Stimulated activated naive CD8-positive, alpha-beta T cell treated with anti-CD3 and anti-CD28 coated beads, Interleukin-15, Interleukin-2, amounts not matched to agents 100 ng/mL and 50 ng/mL, for 24 hours (primary cell): ENCODE measurements at regions not wholly inside any gene's neighbourhood (a gene's known extent, or its start where the extent isn't known, plus 50 kb on each side); places are given as distances from the start of the nearest gene placed in this dataset.
"Not testable (repeated sequence)": the region's sequence is repeated elsewhere in the genome, so short reads cannot be mapped to it uniquely, and the experiment has no call there.

Experiments
- H3K27ac Mint-ChIP-seq: one replicate; pipeline ENCODE4 v1.8.0; 2021; ENCODE audit warnings: mild to moderate bottlenecking, mixed read lengths
- H3K27me3 Mint-ChIP-seq: one replicate; pipeline ENCODE4 v1.8.0; 2021; ENCODE audit warnings: mixed read lengths
- H3K36me3 Mint-ChIP-seq: one replicate; pipeline ENCODE4 v1.8.0; 2021; ENCODE audit warnings: low read depth, mixed read lengths
- H3K4me1 Mint-ChIP-seq: one replicate; pipeline ENCODE4 v1.8.0; 2021; ENCODE audit warnings: low read depth, mixed read lengths
- H3K4me3 Mint-ChIP-seq: one replicate; pipeline ENCODE4 v1.8.0; 2021; ENCODE audit warnings: mild to moderate bottlenecking, mixed read lengths
- H3K9me3 Mint-ChIP-seq: one replicate; pipeline ENCODE4 v1.8.0; 2021; ENCODE audit warnings: mixed read lengths

DNA sequence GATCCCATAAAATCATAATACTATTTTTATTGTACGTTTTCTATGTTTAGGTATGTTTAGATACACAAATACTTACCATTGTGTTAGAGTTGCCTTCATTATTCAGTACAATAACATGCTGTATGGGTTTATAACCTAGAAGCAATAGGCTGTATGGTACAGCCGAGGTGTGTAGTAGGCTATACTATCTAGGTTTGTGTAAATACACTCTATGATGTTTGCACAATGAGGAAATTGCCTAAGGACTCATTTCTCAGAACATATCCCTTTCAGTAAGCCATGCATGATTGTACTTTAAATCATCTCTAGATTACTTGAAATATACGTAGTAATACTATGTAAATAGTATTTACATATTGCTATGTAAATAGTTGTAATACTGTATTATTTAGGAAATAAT is 156.7 kb downstream of the CDCA7 start:
- H3K27me3 Mint-ChIP-seq: peaks cover 29% of the 10 kb centered on the region
- H3K36me3 Mint-ChIP-seq: no peaks in the 10 kb centered on the region
- H3K4me3 Mint-ChIP-seq: no peak overlapping the region
- no peaks in the 10 kb centered on the region for H3K4me1 Mint-ChIP-seq
- no peaks in the 10 kb centered on the region for H3K9me3 Mint-ChIP-seq
- no peak overlapping the region for H3K27ac Mint-ChIP-seq

DNA sequence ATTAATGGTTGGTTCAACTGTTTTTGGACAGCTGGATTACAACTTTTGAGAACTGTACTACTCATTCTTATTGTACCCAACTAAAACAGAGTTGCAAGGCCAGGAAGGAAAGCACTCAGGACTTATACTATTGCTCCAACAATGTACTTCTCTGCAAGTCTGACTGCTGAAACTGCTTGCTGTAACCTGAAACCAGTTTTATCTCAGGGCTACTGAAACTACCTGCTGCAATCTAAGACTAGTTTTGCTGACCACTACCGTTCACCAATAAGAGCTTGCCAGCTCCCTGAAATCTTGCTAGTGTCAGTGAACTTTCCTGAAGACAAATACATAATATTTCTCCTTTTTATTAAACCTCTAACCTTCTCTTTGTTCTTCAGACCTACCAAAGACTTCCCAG is 157.3 kb downstream of the CDCA7 start:
- peaks cover 24% of the 10 kb centered on the region for H3K27me3 Mint-ChIP-seq
- peaks cover 2% of the 10 kb centered on the region for H3K9me3 Mint-ChIP-seq
- no peak overlapping the region for H3K27ac Mint-ChIP-seq
- H3K36me3 Mint-ChIP-seq: no peaks in the 10 kb centered on the region
- H3K4me3 Mint-ChIP-seq: no peak overlapping the region
- no peaks in the 10 kb centered on the region for H3K4me1 Mint-ChIP-seq

DNA sequence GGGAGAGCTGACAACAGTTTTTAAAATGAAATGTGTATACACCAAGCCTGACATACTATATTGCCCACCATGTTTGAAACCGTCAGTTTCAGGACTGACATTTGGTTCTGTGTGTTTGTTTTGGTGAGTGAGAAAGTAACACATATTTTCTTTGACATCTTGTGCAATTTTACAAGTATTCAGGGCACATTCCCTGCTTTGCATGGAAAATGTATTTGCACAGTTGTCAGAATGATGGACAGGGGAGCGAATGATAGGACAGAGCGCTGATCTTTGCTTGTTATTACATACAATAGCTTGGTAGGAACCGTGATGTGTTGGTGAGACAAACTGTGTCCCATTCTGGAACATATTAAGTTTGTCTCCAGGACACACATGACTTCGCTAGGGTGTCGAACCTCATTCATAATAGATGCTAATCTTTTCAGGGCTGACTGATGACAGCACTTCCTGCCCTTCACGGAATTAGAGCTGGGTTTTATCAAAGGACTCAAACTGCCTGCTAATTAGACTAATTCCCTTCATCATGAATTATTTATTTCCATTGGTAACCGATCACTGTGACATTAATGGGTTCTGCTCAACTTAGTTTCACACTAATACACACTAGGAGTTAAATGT is 158.5 kb downstream of the CDCA7 start:
- Mint-ChIP-seq H3K27ac (no peak overlapping the region), H3K27me3 (peaks cover 18% of the 10 kb centered on the region), H3K36me3 (no peaks in the 10 kb centered on the region), H3K9me3 (peaks cover 13% of the 10 kb centered on the region), H3K4me1 (no peaks in the 10 kb centered on the region), H3K4me3 (no peak overlapping the region)

DNA sequence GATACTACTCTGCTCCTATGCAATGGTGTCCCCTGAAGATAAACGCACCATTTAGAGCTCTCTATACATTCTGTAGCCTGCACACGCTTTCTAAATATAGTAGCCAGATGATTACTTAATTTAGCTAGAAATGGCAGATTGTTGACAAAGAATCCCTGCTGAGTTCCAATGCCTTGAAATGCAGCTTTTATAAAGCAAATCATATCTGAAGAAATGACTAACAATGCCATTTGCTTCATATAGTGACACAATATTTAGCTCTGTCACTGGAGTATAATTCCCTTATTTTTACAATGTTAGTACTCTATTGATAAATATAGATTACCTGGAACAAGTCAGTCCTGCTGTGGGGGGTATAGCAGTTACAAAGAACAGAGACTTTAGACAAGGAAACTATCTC is 166.2 kb downstream of the CDCA7 start:
- H3K4me3 Mint-ChIP-seq: no peak overlapping the region
- H3K36me3 Mint-ChIP-seq: no peaks in the 10 kb centered on the region
- peaks cover 18% of the 10 kb centered on the region for H3K27me3 Mint-ChIP-seq

DNA sequence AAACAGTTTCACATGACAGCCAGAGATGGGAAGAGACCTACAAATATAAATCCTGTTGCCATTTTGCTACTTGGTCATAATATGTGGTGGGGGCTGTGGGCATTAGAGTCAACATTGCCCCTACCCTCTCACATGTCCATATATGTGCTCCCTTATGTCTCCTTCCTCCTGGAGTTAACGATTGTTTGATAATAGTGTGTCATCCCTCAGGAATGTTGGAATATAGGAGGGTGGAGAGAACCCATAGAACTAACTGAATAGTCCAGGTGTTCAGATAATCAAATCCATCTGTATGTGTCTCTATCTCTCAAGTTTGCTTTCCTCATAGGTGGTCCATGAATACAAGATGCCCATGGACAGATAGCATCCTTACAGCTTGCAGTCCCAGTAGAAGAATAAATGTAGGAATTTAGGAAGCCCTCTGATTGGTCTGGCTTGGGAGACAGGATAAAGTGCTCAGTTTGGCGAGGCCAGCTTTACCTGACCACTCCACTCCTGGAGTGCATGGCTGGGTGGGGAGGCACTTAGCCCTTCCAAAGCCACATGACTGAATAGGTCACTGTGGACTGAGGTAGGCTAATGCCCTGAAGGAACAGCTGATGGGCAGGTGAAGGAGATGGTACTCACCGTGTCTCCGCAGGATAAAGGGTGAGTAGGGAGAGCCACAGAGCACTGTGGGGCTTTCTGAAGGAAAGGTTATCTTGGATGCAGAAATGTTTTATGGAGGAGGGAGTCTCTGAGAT is 166.9 kb downstream of the CDCA7 start:
- H3K27ac Mint-ChIP-seq: no peak overlapping the region
- no peaks in the 10 kb centered on the region for H3K36me3 Mint-ChIP-seq
- H3K4me3 Mint-ChIP-seq: no peak overlapping the region
- peaks cover 18% of the 10 kb centered on the region for H3K27me3 Mint-ChIP-seq
- H3K4me1 Mint-ChIP-seq: no peaks in the 10 kb centered on the region
- peaks cover 19% of the 10 kb centered on the region for H3K9me3 Mint-ChIP-seq

More for the DNA sequence above, 166.2 kb downstream of the CDCA7 start:
- no peaks in the 10 kb centered on the region for H3K4me1 Mint-ChIP-seq
- H3K9me3 Mint-ChIP-seq: peaks cover 19% of the 10 kb centered on the region
- H3K27ac Mint-ChIP-seq: no peak overlapping the region

DNA sequence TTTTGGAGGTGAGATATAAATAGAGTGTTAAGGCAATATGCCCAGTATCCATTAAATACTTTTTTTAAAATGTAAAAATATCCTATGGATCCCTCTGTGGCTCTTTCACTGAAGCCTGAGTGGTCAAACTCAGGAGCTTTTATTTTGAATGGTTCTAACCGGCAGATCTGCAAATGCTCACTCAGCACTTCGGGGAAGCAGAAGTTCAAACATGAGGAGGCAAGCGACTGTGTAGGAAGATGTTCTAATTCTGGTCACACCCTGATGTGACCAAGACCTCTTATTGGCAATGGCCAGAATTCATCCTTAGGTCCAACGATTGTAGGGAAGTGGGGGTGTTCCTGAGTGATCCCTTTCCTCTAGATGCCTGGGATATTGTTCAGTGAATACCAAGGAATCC is 168.8 kb downstream of the CDCA7 start:
- H3K4me3 Mint-ChIP-seq: no peak overlapping the region
- H3K27ac Mint-ChIP-seq: no peak overlapping the region
- no peaks in the 10 kb centered on the region for H3K36me3 Mint-ChIP-seq
- no peaks in the 10 kb centered on the region for H3K4me1 Mint-ChIP-seq
- peaks cover 5% of the 10 kb centered on the region for H3K9me3 Mint-ChIP-seq
- H3K27me3 Mint-ChIP-seq: peaks cover 18% of the 10 kb centered on the region

DNA sequence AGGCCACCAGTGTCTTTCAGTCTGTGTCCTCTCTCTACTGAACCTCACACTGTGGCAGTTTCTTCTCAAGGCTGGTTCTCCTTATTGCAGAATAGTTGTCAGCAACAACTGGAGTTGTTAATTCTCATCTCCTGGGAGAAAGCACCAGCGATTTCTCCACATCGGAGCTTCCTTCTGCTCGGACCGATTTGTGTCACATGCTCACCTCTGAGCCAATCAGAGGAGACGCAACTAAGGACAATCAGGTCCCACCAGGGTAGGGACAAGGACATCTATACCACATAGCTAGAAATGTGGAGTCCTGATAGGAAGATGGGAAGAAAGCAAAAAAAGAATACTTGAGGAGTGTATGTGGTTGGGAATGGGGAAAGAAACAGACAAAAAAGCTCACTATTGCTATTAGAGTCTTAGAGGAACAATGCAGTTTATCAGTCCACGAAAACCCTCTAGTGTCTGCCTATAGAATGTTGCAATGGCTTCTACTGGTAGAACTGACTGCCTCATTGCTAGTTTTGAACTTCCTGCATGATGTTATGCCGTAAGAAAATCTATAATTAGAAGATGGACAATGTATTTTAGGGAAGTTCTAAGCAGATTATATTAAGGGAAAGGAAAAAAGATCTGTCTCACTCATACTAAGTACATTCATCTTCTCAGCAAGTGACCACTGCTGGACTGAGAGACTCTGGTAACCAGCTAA is 169.7 kb downstream of the CDCA7 start:
- no peaks in the 10 kb centered on the region for H3K4me1 Mint-ChIP-seq
- H3K27ac Mint-ChIP-seq: no peak overlapping the region
- H3K4me3 Mint-ChIP-seq: no peak overlapping the region
- no peaks in the 10 kb centered on the region for H3K36me3 Mint-ChIP-seq
- H3K9me3 Mint-ChIP-seq: no peaks in the 10 kb centered on the region
- H3K27me3 Mint-ChIP-seq: peaks cover 14% of the 10 kb centered on the region

DNA sequence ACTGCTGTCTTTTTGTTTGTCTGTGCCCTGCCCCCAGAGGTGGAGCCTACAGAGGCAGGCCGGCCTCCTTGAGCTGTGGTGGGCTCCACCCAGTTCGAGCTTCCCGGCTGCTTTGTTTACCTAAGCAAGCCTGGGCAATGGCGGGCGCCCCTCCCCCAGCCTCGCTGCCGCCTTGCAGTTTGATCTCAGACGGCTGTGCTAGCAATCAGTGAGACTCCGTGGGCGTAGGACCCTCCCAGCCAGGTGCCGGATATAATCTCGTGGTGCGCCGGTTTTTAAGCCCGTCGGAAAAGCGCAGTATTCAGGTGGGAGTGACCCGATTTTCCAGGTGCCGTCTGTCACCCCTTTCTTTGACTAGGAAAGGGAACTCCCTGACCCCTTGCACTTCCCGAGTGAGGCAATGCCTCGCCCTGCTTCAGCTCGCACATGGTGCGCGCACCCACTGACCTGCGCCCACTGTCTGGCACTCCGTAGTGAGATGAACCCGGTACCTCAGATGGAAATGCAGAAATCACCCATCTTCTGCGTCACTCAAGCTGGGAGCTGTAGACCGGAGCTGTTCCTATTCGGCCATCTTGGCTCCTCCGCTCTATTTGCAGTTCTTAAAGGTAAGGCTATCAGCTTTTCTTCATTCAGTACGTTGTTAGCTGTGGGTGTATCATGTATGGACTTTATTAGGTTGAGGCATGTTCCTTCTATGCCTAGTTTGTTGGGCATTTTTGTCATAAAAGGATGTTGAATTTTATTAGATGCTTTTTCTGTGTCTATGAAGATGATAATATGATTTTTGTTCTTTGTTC is 178.3 kb downstream of the CDCA7 start:
- not testable (repeated sequence) for H3K27me3 Mint-ChIP-seq, H3K36me3 Mint-ChIP-seq, H3K4me1 Mint-ChIP-seq, H3K27ac Mint-ChIP-seq, H3K4me3 Mint-ChIP-seq, H3K9me3 Mint-ChIP-seq

DNA sequence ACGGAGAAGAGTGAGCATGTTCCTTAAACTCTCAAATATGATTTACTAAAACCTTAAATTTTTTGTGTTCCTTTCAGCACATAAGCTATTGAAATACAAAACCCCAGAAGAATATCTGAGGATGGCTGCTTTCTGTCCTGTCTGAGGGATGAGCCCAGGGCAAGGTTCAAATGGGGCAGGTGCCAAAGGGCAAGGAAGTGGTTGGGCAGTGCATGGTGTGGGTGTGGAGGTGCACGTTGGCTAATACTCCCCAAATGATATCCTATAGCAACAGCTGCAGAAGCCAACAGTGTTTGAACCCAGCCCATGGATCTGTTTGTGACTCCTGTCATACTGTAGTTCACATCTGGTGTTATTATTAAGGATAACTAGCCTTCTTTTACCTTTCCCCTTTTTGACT is 183.0 kb downstream of the CDCA7 start:
- Mint-ChIP-seq H3K27ac (no peak overlapping the region), H3K9me3 (no peaks in the 10 kb centered on the region), H3K4me1 (no peaks in the 10 kb centered on the region), H3K27me3 (peaks cover 17% of the 10 kb centered on the region), H3K36me3 (no peaks in the 10 kb centered on the region), H3K4me3 (no peak overlapping the region)

DNA sequence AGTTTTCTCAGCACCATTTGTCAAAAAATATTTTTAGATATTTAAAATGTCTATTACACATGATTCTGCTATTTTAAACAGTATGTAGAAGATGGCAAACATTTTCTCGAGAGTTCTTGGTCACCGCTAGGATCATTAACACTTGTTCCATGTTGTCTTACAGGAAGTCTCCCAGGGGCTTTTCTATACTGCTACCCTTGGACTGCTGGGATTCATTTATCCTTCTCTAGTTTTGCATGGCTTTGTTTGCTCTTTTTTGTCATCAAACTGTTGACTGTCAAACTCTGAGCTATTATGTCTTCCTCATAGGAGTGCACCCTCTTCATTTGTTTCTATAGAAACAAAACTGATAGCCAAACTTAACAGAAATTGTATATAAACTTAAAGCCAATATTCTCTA is 184.9 kb downstream of the CDCA7 start:
- H3K27ac Mint-ChIP-seq: no peak overlapping the region
- no peaks in the 10 kb centered on the region for H3K4me1 Mint-ChIP-seq
- no peaks in the 10 kb centered on the region for H3K36me3 Mint-ChIP-seq
- no peak overlapping the region for H3K4me3 Mint-ChIP-seq
- H3K27me3 Mint-ChIP-seq: peaks cover 14% of the 10 kb centered on the region
- H3K9me3 Mint-ChIP-seq: no peaks in the 10 kb centered on the region

DNA sequence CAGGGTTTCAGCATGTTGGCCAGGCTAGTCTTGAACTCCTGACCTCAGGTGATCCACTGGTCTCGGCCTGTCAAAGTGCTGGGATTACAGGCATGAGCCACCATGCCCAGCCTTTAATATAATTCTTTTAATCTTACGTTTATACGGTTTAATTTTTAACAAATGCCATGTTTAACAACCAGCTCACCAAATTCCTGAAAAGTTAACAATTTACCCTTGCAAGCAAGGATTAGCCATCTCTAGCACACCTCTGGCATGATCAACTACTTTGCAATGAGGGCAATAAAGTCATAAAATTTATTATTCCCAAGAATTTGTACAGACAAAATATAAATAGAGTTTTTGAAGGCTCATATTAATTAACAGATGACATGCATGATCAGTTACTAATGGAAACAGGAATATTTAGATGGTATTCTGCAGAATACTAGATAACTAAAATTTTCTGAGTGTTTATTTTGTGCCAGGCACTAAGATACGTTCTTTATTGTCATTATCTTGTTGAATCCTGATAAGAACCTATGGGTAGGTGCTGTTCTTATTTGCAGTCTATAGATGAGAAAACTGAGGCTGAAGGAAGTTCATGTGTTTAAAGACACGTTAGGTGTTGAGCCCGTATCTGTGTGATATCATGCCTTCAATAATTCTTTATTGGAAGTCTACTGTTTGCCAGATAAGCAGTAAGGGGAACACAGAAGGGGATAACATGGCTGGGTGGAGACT is 190.1 kb downstream of the CDCA7 start:
- Mint-ChIP-seq H3K36me3 (no peaks in the 10 kb centered on the region), H3K4me1 (no peaks in the 10 kb centered on the region), H3K27ac (no peak overlapping the region), H3K27me3 (peaks cover 19% of the 10 kb centered on the region), H3K9me3 (no peaks in the 10 kb centered on the region), H3K4me3 (no peak overlapping the region)

DNA sequence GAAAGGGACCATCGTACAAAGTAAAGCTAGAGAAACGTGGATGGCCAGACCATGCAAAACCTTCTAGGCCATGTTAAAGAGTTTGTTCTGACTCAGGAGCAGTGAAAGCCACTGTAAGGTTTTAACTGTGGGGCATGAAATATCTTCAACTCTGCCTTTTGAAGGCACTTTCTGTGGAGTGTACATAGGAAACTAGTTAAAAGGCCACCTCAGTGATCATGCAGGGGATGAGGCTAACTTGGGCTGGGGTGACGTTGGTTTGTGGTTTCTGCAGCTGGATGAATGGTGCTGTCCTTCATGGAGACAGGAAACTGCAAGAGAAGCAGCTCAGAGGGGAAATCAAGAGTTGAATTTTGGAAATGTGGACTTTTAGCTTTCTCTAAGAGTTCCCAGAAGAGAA is 190.7 kb downstream of the CDCA7 start:
- Mint-ChIP-seq H3K27ac (no peak overlapping the region), H3K4me3 (no peak overlapping the region), H3K4me1 (no peaks in the 10 kb centered on the region), H3K27me3 (peaks cover 16% of the 10 kb centered on the region), H3K36me3 (no peaks in the 10 kb centered on the region), H3K9me3 (no peaks in the 10 kb centered on the region)

DNA sequence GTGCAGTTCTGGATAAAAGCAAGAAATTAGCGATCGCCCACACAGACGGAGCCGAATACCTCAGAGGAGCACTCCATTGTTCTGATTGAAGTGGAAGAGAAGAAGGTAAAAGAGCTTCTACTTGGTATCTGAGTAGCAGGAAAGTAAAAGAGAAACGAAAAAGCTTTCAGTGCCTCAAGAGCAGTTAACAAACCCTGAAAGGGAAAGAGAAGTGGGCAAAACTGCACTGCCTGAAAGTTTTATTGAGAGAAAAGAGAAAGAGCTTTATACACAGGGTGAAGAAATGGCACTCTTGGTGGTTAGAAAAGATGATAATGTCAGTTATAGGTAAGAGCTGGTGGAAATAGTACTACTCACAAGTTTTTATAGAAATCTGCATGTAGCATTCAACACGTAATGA is 192.8 kb downstream of the CDCA7 start:
- Mint-ChIP-seq H3K36me3 (no peaks in the 10 kb centered on the region), H3K27me3 (peaks cover 16% of the 10 kb centered on the region), H3K27ac (no peak overlapping the region), H3K4me3 (no peak overlapping the region), H3K4me1 (no peaks in the 10 kb centered on the region), H3K9me3 (no peaks in the 10 kb centered on the region)

DNA sequence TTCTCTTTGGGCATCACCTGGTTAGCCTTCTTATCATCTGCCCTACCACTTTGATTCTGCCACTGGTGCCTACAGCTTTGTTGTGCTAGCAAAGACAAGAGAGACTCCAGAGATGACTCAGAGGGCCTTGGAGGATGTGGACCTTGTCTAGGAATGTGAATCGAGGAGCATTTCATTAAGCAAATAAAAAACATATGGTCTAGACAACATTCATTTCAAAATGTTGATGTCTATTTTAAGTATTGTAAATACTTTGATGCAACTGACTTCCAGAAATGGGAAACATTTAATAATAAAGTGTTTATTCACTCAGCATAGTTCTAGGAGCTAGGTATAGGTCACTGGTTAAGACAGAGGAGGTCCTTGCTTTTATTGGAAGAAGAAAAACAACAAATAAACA is 195.5 kb downstream of the CDCA7 start:
- H3K27me3 Mint-ChIP-seq: peaks cover 18% of the 10 kb centered on the region
- H3K4me1 Mint-ChIP-seq: no peaks in the 10 kb centered on the region
- no peak overlapping the region for H3K4me3 Mint-ChIP-seq
- H3K9me3 Mint-ChIP-seq: no peaks in the 10 kb centered on the region
- no peaks in the 10 kb centered on the region for H3K36me3 Mint-ChIP-seq
- no peak overlapping the region for H3K27ac Mint-ChIP-seq
